ENCODE measurements at regions not wholly inside any gene's neighbourhood (a gene's known extent, or its start where the extent isn't known, plus 50 kb on each side); places are given as distances from the start of the nearest gene placed in this dataset.

DNA sequence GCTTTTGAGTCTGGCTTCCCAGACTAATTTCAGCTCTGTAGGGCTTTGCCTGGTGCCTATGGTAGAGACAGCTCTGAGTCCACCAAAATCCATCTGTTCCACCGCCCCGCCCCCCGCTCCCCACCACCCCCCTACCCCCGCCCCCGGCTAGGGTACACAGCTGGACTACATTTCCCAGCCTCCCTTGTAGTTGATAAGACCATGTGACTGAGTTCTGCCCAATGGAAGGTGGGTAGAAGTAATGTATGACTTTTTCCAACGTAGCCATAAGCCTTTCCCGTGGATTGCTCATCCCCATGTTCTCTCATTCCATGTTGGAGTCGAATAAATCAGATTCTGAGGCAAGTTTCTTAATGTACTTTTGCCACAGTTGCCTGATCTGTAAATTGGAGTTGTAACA is 786.7 kb upstream of the EEF2KMT start (continued):
- TF ChIP-seq, protein P1, sequence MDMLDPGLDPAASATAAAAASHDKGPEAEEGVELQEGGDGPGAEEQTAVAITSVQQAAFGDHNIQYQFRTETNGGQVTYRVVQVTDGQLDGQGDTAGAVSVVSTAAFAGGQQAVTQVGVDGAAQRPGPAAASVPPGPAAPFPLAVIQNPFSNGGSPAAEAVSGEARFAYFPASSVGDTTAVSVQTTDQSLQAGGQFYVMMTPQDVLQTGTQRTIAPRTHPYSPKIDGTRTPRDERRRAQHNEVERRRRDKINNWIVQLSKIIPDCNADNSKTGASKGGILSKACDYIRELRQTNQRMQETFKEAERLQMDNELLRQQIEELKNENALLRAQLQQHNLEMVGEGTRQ (IDR thresholded peaks at IDR 0.05; ENCODE audit: low read depth, low read length), result no peak
- TF ChIP-seq, protein P1 (CRISPR knock-in tag; IDR thresholded peaks at IDR 0.05; ENCODE audit: borderline replicate concordance), result no peak
- no peak for TF ChIP-seq ZNF460 (CRISPR knock-in tag; IDR thresholded peaks at IDR 0.05; ENCODE audit: borderline replicate concordance)
- TF ChIP-seq, protein P2, sequence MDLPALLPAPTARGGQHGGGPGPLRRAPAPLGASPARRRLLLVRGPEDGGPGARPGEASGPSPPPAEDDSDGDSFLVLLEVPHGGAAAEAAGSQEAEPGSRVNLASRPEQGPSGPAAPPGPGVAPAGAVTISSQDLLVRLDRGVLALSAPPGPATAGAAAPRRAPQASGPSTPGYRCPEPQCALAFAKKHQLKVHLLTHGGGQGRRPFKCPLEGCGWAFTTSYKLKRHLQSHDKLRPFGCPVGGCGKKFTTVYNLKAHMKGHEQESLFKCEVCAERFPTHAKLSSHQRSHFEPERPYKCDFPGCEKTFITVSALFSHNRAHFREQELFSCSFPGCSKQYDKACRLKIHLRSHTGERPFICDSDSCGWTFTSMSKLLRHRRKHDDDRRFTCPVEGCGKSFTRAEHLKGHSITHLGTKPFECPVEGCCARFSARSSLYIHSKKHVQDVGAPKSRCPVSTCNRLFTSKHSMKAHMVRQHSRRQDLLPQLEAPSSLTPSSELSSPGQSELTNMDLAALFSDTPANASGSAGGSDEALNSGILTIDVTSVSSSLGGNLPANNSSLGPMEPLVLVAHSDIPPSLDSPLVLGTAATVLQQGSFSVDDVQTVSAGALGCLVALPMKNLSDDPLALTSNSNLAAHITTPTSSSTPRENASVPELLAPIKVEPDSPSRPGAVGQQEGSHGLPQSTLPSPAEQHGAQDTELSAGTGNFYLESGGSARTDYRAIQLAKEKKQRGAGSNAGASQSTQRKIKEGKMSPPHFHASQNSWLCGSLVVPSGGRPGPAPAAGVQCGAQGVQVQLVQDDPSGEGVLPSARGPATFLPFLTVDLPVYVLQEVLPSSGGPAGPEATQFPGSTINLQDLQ (CRISPR knock-in tag; IDR thresholded peaks at IDR 0.05), result no peak

DNA sequence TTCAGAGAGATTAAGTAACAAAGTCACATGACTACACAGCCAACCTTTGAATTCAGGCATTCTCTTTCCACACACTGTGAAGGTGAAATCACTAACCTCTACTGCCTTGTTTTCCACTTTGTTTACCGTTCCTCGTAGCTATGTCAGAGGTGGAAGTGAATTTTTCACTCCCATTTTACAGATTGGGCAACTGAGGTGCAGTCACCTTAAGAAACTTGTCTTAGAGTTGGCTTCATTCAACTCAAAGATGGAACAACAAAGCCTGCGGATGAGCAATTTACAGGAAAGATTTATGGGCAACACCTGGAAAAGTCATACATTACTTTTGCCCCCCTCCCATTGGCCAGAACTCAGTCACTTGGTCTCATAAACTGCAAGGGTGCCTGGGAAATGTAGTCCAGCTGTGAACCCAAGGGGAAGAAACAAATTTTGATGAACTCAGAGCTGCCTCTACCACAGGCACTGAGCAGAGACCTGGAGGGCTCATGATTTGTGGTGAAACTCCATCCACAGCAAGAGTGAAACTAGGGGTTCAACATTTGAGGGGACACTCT is 784.6 kb upstream of the EEF2KMT start:
- WGBS (ENCODE audit: low lambda C conversion rate), result 30% methylated on average over 3 of the region's 3 CpGs
- H3K27me3 ChIP-seq (ENCODE audit: control insufficient read depth in 1 of 2, insufficient read depth in 2 of 2, low read length in 2 of 2), result no peaks in the 10 kb centered on the region
- no peak for FAIRE-seq
- no peak for TF ChIP-seq NKX3-1 (CRISPR knock-in tag; IDR thresholded peaks at IDR 0.05)
- TF ChIP-seq, protein P3, sequence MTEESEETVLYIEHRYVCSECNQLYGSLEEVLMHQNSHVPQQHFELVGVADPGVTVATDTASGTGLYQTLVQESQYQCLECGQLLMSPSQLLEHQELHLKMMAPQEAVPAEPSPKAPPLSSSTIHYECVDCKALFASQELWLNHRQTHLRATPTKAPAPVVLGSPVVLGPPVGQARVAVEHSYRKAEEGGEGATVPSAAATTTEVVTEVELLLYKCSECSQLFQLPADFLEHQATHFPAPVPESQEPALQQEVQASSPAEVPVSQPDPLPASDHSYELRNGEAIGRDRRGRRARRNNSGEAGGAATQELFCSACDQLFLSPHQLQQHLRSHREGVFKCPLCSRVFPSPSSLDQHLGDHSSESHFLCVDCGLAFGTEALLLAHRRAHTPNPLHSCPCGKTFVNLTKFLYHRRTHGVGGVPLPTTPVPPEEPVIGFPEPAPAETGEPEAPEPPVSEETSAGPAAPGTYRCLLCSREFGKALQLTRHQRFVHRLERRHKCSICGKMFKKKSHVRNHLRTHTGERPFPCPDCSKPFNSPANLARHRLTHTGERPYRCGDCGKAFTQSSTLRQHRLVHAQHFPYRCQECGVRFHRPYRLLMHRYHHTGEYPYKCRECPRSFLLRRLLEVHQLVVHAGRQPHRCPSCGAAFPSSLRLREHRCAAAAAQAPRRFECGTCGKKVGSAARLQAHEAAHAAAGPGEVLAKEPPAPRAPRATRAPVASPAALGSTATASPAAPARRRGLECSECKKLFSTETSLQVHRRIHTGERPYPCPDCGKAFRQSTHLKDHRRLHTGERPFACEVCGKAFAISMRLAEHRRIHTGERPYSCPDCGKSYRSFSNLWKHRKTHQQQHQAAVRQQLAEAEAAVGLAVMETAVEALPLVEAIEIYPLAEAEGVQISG (CRISPR knock-in tag; IDR thresholded peaks at IDR 0.05), result no peak
- peak; percentile 56 for TF ChIP-seq ZNF629 (CRISPR knock-in tag; conservative IDR thresholded peaks at IDR 0.05)
- peak; percentile 62 for TF ChIP-seq ZNF143 (CRISPR knock-in tag; IDR thresholded peaks at IDR 0.05)
- no peak for TF ChIP-seq FOXO1 (CRISPR knock-in tag; IDR thresholded peaks at IDR 0.05)
- TF ChIP-seq GABPA (IDR thresholded peaks at IDR 0.05; ENCODE audit: low read depth, low read length), result no peak
- no peak for TF ChIP-seq GABPA (CRISPR knock-in tag; IDR thresholded peaks at IDR 0.05; ENCODE audit: low read depth)
- TF ChIP-seq ZNF605 (CRISPR knock-in tag; IDR thresholded peaks at IDR 0.05), result no peak
- TF ChIP-seq TCF12 (IDR thresholded peaks at IDR 0.05), result no peak
- TF ChIP-seq TCF12 (CRISPR knock-in tag; IDR thresholded peaks at IDR 0.05), result no peak
- TF ChIP-seq, protein P4, sequence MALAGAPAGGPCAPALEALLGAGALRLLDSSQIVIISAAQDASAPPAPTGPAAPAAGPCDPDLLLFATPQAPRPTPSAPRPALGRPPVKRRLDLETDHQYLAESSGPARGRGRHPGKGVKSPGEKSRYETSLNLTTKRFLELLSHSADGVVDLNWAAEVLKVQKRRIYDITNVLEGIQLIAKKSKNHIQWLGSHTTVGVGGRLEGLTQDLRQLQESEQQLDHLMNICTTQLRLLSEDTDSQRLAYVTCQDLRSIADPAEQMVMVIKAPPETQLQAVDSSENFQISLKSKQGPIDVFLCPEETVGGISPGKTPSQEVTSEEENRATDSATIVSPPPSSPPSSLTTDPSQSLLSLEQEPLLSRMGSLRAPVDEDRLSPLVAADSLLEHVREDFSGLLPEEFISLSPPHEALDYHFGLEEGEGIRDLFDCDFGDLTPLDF (CRISPR knock-in tag; IDR thresholded peaks at IDR 0.05), result no peak
- TF ChIP-seq THAP11 (CRISPR knock-in tag; IDR thresholded peaks at IDR 0.05), result 0 out of 2 replicates have a peak, but pooled peaks have one; percentile 19
- TF ChIP-seq MXI1 (IDR thresholded peaks at IDR 0.05; ENCODE audit: borderline replicate concordance, low read depth, low read length), result no peak

More for the DNA sequence above, 784.6 kb upstream of the EEF2KMT start:
- intact Hi-C loops (cut with micrococcal nuclease; ENCODE audit: unreplicated experiment), result no loop called here
- Histone ChIP-seq H3K27ac (ENCODE audit: extremely low read length, insufficient read depth, low read length) (no peak overlapping the region), H3K36me3 (replicated peaks in 1 of 2; ENCODE audit: control insufficient read depth in 1 of 2, insufficient read depth in 2 of 2, low read length in 2 of 2) (no peaks in the 10 kb centered on the region), H3K4me2 (ENCODE audit: low read depth, low read length) (no peak overlapping the region), H3K4me1 (ENCODE audit: insufficient read depth, low read length) (no peaks in the 10 kb centered on the region), H4K20me1 (ENCODE audit: insufficient read depth, low read length) (no peaks in the 10 kb centered on the region), H3K9ac (ENCODE audit: insufficient read depth, low read depth, low read length) (no peak overlapping the region), H2AFZ (ENCODE audit: low read length) (no peak overlapping the region), H3K9me3 (ENCODE audit: low read length) (no peaks in the 10 kb centered on the region), H3K79me2 (ENCODE audit: insufficient read depth, low read length) (no peaks in the 10 kb centered on the region), H3K4me3 (replicated peaks in 1 of 3; ENCODE audit: insufficient read depth in 1 of 3, low read depth in 2 of 3, low read length in 3 of 3) (no peak overlapping the region)
- no peak for ATAC-seq
- no peak for DNase-seq (ENCODE audit: low spot score)
- ChIA-PET CTCF (ENCODE audit: low intra/inter-chr PET ratio, low total read pairs) (no interaction called here), POLR2A (no interaction called here)
- in situ Hi-C loops (cut with HindIII; ENCODE audit: extremely low pct_ligation_motif_present, low pct_unique_long_range_greater_than_20kb), result no loop called here
- BruUV-seq (replicated peaks), result no TSS peak

All from HepG2 (cell line).